ENCODE measurements at regions not wholly inside any gene's neighbourhood (a gene's known extent, or its start where the extent isn't known, plus 50 kb on each side); places are given as distances from the start of the nearest gene placed in this dataset.
"Not testable (repeated sequence)": the region's sequence is repeated elsewhere in the genome, so short reads cannot be mapped to it uniquely, and the experiment has no call there.

DNA sequence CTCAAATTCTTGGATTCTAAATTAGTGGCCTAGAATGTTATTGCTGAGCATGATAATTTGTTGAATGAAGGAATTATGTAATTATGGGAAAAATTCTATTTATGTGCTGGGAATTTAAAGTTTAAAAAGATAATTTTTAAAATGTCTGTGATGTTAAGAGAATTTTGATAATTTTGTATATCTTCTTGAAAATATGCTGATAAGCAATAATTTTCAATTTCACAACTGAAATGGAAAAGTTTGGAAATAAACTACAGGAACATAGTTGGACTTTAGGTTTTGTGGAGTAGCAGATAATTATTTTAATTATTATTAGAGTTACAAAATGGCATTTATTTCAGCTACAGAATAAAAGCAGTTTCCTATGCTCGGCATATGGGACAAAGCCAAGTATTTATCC, 268.5 kb upstream of the TPK1 start:
- DNase-seq (ENCODE audit: low read depth), result no peak
- H3K4me3 ChIP-seq (ENCODE audit: control insufficient read depth, low read depth, low read length), result no peak overlapping the region
- TF ChIP-seq, protein P1, sequence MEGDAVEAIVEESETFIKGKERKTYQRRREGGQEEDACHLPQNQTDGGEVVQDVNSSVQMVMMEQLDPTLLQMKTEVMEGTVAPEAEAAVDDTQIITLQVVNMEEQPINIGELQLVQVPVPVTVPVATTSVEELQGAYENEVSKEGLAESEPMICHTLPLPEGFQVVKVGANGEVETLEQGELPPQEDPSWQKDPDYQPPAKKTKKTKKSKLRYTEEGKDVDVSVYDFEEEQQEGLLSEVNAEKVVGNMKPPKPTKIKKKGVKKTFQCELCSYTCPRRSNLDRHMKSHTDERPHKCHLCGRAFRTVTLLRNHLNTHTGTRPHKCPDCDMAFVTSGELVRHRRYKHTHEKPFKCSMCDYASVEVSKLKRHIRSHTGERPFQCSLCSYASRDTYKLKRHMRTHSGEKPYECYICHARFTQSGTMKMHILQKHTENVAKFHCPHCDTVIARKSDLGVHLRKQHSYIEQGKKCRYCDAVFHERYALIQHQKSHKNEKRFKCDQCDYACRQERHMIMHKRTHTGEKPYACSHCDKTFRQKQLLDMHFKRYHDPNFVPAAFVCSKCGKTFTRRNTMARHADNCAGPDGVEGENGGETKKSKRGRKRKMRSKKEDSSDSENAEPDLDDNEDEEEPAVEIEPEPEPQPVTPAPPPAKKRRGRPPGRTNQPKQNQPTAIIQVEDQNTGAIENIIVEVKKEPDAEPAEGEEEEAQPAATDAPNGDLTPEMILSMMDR (conservative IDR thresholded peaks at IDR 0.05; ENCODE audit: control insufficient read depth, insufficient read depth, low read depth, low read length), result no peak

GRCh38 chr7:145102199-145102598, 266.3 kb upstream of the TPK1 start:
- not testable (repeated sequence) for DNase-seq (ENCODE audit: low read depth); H3K4me3 ChIP-seq (ENCODE audit: control insufficient read depth, low read depth, low read length)

GRCh38 chr7:145092766-145093165, 256.9 kb upstream of the TPK1 start:
- TF ChIP-seq, protein P1 (conservative IDR thresholded peaks at IDR 0.05; ENCODE audit: control insufficient read depth, insufficient read depth, low read depth, low read length), result no peak
- no peak for DNase-seq (ENCODE audit: low read depth)
- no peak overlapping the region for H3K4me3 ChIP-seq (ENCODE audit: control insufficient read depth, low read depth, low read length)

GRCh38 chr7:145088111-145088745, 252.4 kb upstream of the TPK1 start:
- no peak for DNase-seq (ENCODE audit: low read depth)
- H3K4me3 ChIP-seq (ENCODE audit: control insufficient read depth, low read depth, low read length), result no peak overlapping the region
- TF ChIP-seq, protein P1 (conservative IDR thresholded peaks at IDR 0.05; ENCODE audit: control insufficient read depth, insufficient read depth, low read depth, low read length), result no peak

DNA sequence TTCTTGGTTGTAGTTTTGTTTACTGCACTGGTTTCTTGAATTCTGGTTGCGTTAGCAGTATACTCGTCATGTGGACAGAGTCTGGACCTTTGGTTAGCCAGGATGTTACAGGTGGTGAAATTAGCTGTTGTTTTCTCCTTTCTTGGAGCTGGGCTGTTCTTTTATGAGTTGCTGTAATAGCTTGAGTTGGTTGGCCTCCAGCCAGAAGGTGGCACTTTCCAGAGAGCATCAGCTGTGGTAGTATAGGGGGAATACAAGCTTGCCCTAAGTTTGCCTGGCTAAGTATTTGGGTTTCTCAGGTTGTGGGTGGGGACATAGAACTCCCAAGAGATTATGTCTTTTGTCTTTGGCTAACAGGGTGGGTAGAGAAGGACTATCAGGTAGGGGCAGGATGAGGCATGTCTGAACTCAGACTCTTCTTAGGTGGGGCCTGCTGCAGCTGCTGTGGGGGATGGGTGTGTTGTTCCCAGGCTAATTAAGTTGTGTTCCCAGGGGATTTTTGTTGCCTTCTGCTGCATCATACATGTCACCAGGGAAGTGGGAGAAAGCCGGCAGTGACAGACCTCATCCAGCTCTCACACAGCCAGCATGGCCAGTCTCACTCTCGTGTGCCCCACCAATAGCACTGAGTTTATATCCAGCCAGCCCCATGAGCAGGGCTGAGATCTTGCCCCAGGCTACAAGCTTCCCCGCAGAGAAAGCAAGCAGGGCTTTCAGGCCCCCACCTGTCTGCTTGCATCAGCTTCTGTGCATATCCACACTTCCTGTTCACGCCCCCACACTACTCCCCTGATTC, 246.7 kb upstream of the TPK1 start:
- DNase-seq (ENCODE audit: low read depth), result no peak
- H3K4me3 ChIP-seq (ENCODE audit: control insufficient read depth, low read depth, low read length), result no peak overlapping the region

DNA sequence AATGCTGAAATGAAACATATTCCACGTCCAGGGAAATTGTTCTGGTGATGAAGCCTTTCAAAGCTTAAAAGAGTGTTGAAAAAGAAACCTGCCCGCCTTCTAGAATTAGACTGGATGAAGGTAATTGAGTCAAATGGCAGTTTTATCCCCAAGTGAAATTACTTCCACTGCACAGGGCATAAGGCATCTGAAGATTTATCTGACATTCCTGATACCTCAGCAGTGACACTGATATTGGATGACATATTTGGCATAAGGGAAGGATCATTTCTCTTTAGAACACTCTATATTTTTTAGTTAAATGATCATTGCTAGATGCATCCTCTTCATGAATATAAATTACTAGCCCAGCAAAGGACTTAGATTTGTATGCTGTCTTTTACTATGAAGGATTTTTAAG, 229.6 kb upstream of the TPK1 start:
- TF ChIP-seq, protein P1 (conservative IDR thresholded peaks at IDR 0.05; ENCODE audit: control insufficient read depth, insufficient read depth, low read depth, low read length), result no peak
- no peak for DNase-seq (ENCODE audit: low read depth)
- no peak overlapping the region for H3K4me3 ChIP-seq (ENCODE audit: control insufficient read depth, low read depth, low read length)

More for the DNA sequence above, 246.7 kb upstream of the TPK1 start:
- TF ChIP-seq, protein P1 (conservative IDR thresholded peaks at IDR 0.05; ENCODE audit: control insufficient read depth, insufficient read depth, low read depth, low read length), result no peak

DNA sequence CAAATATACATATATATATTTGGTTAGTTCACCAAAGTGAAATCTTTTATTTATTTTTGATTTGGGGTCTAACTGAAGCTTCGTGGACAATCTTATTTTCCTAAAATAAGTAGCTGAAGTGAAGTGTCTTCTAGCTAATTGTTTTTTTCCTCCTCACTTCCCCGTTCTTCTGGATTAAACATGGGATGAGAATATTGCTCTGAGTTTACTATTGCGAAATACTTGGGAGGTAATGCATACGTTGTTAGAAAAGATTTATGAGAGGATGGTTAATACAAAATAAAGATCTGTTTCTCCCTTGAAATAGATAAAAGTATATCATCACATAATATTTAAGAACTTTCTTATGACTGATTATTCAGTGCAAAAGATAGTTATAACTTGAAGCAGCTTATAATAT, 228.3 kb upstream of the TPK1 start:
- TF ChIP-seq, protein P1 (conservative IDR thresholded peaks at IDR 0.05; ENCODE audit: control insufficient read depth, insufficient read depth, low read depth, low read length), result no peak
- DNase-seq (ENCODE audit: low read depth), result no peak
- no peak overlapping the region for H3K4me3 ChIP-seq (ENCODE audit: control insufficient read depth, low read depth, low read length)

Measured in fibroblast of mammary gland (primary cell).